GM23338 (cell line): ENCODE measurements at regions not wholly inside any gene's neighbourhood (a gene's known extent, or its start where the extent isn't known, plus 50 kb on each side); places are given as distances from the start of the nearest gene placed in this dataset.

ENCODE experiments used
- ATAC-seq: fragments of 200-7000 bp; cut with Tn5 transposase; 3 replicates; pipeline ENCODE4 v1.9.1; 2020
- DNase-seq: peaks from one replicate; pipeline ENCODE4 v3.0.0-alpha.2; 2015; ENCODE audit warnings: low spot score
- H2AFZ ChIP-seq: fragments of 200-600 bp; sonication (generic); 2 replicates; pipeline ENCODE4 v1.8.0; 2016; ENCODE audit warnings: antibody characterized with exemption, mild to moderate bottlenecking, moderate library complexity
- H3F3A ChIP-seq: fragments of 200-600 bp; sonication (generic); replicated peaks from 2 replicates; pipeline ENCODE4 v1.8.0; 2017; ENCODE audit warnings: antibody characterized with exemption, mixed run types, low read depth
- H3K27ac ChIP-seq: fragments of 200-600 bp; sonication (generic); 2 replicates; pipeline ENCODE4 v1.6.1; 2016; ENCODE audit warnings: low read depth
- H3K27me3 ChIP-seq: fragments of 200-600 bp; sonication (generic); 2 replicates; pipeline ENCODE4 v1.8.0; 2016; ENCODE audit warnings: mild to moderate bottlenecking, mixed run types, moderate library complexity; ENCODE audit not compliant: insufficient read depth
- H3K36me3 ChIP-seq: fragments of 200-600 bp; sonication (generic); 2 replicates; pipeline ENCODE4 v1.8.0; 2016; ENCODE audit warnings: mild to moderate bottlenecking; ENCODE audit not compliant: insufficient read depth
- H3K4me1 ChIP-seq: fragments of 200-600 bp; sonication (generic); 2 replicates; pipeline ENCODE4 v1.8.0; 2016; ENCODE audit warnings: mild to moderate bottlenecking, moderate library complexity; ENCODE audit not compliant: insufficient read depth
- H3K4me2 ChIP-seq: fragments of 200-600 bp; sonication (generic); 2 replicates; pipeline ENCODE4 v1.7.1; 2017; ENCODE audit warnings: mixed run types
- H3K4me3 ChIP-seq: fragments of 200-600 bp; sonication (generic); 2 replicates; pipeline ENCODE4 v1.6.1; 2016; ENCODE audit warnings: mixed run types
- H3K79me2 ChIP-seq: fragments of 200-600 bp; sonication (generic); replicated peaks from 2 replicates; pipeline ENCODE4 v1.8.0; 2017; ENCODE audit warnings: mild to moderate bottlenecking; ENCODE audit not compliant: insufficient read depth
- H3K9me2 ChIP-seq: fragments of 200-600 bp; sonication (generic); 2 replicates; pipeline ENCODE4 v1.8.0; 2017; ENCODE audit not compliant: insufficient read depth
- H4K20me1 ChIP-seq: fragments of 200-600 bp; sonication (generic); replicated peaks from 2 replicates; pipeline ENCODE4 v1.8.0; 2017; ENCODE audit warnings: mild to moderate bottlenecking; ENCODE audit not compliant: insufficient read depth
- H3K27ac Mint-ChIP-seq: 2 replicates; pipeline ENCODE4 v1.8.0; 2020; ENCODE audit warnings: inconsistent platforms, mild to moderate bottlenecking, moderate library complexity, mixed read lengths
- H3K27me3 Mint-ChIP-seq: 3 replicates; pipeline ENCODE4 v1.8.0; 2022; ENCODE audit warnings: low read depth, mild to moderate bottlenecking, moderate library complexity, mixed read lengths, inconsistent platforms; ENCODE audit not compliant: insufficient read depth, poor library complexity
- H3K36me3 Mint-ChIP-seq: 3 replicates; pipeline ENCODE4 v1.8.0; 2021; ENCODE audit warnings: low read depth, mild to moderate bottlenecking, inconsistent platforms, moderate library complexity, mixed read lengths
- H3K4me1 Mint-ChIP-seq: 3 replicates; pipeline ENCODE4 v1.8.0; 2020; ENCODE audit warnings: mild to moderate bottlenecking, inconsistent platforms, mixed read lengths
- H3K4me3 Mint-ChIP-seq: 3 replicates; pipeline ENCODE4 v1.8.0; 2021; ENCODE audit warnings: moderate library complexity, mild to moderate bottlenecking, inconsistent platforms, mixed read lengths
- H3K9me3 Mint-ChIP-seq: 3 replicates; pipeline ENCODE4 v1.8.0; 2020; ENCODE audit warnings: moderate library complexity, mild to moderate bottlenecking, inconsistent platforms, mixed read lengths
- CREB1 ChIP-seq: fragments of 250-450 bp; sonication (Bioruptor Pico); IDR thresholded peaks from 2 replicates; pipeline ENCODE4 v1.5.0; 2020; ENCODE audit warnings: low read depth, mild to moderate bottlenecking, moderate library complexity
- EZH2 ChIP-seq: fragments of 200-600 bp; sonication (generic); IDR thresholded peaks from one replicate; pipeline ENCODE4 v1.8.0; 2017; ENCODE audit warnings: antibody characterized with exemption, mild to moderate bottlenecking, low read depth; ENCODE audit not compliant: unreplicated experiment
- EZH2phosphoT487 ChIP-seq: fragments of 200-600 bp; sonication (generic); IDR thresholded peaks from one replicate; pipeline ENCODE4 v1.8.1; 2018; ENCODE audit warnings: antibody characterized with exemption; ENCODE audit not compliant: unreplicated experiment
- JUNB ChIP-seq: IDR thresholded peaks from one replicate; pipeline ENCODE4 v1.6.1; 2016; ENCODE audit warnings: antibody characterized with exemption; ENCODE audit not compliant: unreplicated experiment
- ZNF331 ChIP-seq: fragments of 250-450 bp; sonication (Bioruptor Pico); IDR thresholded peaks from 2 replicates; pipeline ENCODE4 v1.5.0; 2020; ENCODE audit warnings: low read depth, mild to moderate bottlenecking, moderate library complexity
- TF ChIP-seq, protein P1 (sequence below): fragments of 250-450 bp; sonication (Bioruptor Pico); IDR thresholded peaks from 2 replicates; pipeline ENCODE4 v1.5.0; 2020; ENCODE audit warnings: mild to moderate bottlenecking, moderate library complexity
- TF ChIP-seq, protein P2 (sequence below), 2 experiments: fragments of 200-600 bp in 1 of 2; sonication (generic) in 1 of 2; conservative IDR thresholded peaks; 2 replicates each; pipeline versions ENCODE4 v1.5.1 to v1.6.1; 2016 to 2017; ENCODE audit warnings: antibody characterized with exemption in 2 of 2, low read depth in 2 of 2, mild to moderate bottlenecking in 2 of 2, moderate library complexity in 1 of 2

DNA sequence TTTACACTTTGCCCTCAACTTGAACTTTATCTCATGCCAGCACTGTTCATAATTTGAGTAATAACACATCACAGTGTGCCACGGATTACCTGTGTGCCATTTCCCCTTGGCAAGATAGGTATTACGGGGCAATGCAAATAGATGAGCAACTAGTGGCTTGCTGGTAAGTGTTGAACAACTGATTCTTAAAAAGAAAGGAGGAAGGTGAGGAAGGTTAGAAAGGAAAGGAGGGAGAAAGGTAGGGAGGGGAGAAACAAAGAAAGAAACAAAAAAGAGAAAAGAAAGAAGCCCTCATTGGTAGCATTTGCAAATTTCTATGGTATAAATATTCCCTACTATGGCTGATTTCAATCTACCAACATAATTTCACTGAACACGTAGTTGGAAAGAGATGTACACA lies 118.2 kb upstream of the OLIG2 start (continued):
- TF ChIP-seq, protein P1, sequence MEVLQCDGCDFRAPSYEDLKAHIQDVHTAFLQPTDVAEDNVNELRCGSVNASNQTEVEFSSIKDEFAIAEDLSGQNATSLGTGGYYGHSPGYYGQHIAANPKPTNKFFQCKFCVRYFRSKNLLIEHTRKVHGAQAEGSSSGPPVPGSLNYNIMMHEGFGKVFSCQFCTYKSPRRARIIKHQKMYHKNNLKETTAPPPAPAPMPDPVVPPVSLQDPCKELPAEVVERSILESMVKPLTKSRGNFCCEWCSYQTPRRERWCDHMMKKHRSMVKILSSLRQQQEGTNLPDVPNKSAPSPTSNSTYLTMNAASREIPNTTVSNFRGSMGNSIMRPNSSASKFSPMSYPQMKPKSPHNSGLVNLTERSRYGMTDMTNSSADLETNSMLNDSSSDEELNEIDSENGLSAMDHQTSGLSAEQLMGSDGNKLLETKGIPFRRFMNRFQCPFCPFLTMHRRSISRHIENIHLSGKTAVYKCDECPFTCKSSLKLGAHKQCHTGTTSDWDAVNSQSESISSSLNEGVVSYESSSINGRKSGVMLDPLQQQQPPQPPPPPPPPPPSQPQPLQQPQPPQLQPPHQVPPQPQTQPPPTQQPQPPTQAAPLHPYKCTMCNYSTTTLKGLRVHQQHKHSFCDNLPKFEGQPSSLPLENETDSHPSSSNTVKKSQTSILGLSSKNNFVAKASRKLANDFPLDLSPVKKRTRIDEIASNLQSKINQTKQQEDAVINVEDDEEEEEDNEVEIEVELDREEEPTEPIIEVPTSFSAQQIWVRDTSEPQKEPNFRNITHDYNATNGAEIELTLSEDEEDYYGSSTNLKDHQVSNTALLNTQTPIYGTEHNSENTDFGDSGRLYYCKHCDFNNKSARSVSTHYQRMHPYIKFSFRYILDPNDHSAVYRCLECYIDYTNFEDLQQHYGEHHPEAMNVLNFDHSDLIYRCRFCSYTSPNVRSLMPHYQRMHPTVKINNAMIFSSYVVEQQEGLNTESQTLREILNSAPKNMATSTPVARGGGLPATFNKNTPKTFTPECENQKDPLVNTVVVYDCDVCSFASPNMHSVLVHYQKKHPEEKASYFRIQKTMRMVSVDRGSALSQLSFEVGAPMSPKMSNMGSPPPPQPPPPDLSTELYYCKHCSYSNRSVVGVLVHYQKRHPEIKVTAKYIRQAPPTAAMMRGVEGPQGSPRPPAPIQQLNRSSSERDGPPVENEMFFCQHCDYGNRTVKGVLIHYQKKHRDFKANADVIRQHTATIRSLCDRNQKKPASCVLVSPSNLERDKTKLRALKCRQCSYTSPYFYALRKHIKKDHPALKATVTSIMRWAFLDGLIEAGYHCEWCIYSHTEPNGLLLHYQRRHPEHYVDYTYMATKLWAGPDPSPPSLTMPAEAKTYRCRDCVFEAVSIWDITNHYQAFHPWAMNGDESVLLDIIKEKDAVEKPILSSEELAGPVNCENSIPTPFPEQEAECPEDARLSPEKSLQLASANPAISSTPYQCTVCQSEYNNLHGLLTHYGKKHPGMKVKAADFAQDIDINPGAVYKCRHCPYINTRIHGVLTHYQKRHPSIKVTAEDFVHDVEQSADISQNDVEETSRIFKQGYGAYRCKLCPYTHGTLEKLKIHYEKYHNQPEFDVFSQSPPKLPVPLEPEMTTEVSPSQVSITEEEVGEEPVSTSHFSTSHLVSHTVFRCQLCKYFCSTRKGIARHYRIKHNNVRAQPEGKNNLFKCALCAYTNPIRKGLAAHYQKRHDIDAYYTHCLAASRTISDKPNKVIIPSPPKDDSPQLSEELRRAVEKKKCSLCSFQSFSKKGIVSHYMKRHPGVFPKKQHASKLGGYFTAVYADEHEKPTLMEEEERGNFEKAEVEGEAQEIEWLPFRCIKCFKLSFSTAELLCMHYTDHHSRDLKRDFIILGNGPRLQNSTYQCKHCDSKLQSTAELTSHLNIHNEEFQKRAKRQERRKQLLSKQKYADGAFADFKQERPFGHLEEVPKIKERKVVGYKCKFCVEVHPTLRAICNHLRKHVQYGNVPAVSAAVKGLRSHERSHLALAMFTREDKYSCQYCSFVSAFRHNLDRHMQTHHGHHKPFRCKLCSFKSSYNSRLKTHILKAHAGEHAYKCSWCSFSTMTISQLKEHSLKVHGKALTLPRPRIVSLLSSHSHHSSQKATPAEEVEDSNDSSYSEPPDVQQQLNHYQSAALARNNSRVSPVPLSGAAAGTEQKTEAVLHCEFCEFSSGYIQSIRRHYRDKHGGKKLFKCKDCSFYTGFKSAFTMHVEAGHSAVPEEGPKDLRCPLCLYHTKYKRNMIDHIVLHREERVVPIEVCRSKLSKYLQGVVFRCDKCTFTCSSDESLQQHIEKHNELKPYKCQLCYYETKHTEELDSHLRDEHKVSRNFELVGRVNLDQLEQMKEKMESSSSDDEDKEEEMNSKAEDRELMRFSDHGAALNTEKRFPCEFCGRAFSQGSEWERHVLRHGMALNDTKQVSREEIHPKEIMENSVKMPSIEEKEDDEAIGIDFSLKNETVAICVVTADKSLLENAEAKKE: no peak
- no peak for TF ChIP-seq JUNB
- TF ChIP-seq EZH2: no peak

DNA sequence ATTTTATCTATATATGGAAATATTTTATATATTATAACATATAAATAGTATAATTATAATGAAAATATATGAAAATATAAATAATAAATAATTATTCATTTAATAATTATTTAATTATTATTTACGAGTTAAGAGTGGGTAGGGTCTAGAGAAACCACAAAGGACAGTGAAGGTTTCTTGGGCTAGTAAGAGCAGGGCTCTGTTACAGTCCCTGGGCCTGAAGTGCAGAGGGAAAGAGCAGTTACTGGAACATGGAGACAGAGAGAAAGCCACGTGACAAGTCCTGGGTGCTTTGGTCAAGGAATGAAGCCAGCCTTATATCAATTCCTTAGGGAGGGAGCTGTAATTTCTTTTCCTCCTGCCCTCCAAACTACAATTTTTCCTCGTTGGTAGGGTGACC lies 117.2 kb upstream of the OLIG2 start:
- DNase-seq (no peak), ATAC-seq (no peak)
- Histone ChIP-seq H3K9me2 (no peaks in the 10 kb centered on the region), H3F3A (no peaks in the 10 kb centered on the region), H3K36me3 (no peaks in the 10 kb centered on the region), H3K4me2 (no peak overlapping the region), H3K4me3 (no peak overlapping the region), H3K4me1 (no peaks in the 10 kb centered on the region), H4K20me1 (no peaks in the 10 kb centered on the region), H3K27me3 (no peaks in the 10 kb centered on the region), H3K27ac (no peak overlapping the region), H2AFZ (peak overlapping the region; percentile 38; the same call in 1 of the 2 replicates), H3K79me2 (no peaks in the 10 kb centered on the region)
- no peaks in the 10 kb centered on the region for H3K9me3 Mint-ChIP-seq
- H3K4me1 Mint-ChIP-seq: no peaks in the 10 kb centered on the region
- no peak overlapping the region for H3K4me3 Mint-ChIP-seq
- H3K36me3 Mint-ChIP-seq: no peaks in the 10 kb centered on the region
- H3K27ac Mint-ChIP-seq: no peak overlapping the region
- no peaks in the 10 kb centered on the region for H3K27me3 Mint-ChIP-seq
- no peak for TF ChIP-seq ZNF331 (CRISPR knock-in tag)
- TF ChIP-seq, protein P2, sequence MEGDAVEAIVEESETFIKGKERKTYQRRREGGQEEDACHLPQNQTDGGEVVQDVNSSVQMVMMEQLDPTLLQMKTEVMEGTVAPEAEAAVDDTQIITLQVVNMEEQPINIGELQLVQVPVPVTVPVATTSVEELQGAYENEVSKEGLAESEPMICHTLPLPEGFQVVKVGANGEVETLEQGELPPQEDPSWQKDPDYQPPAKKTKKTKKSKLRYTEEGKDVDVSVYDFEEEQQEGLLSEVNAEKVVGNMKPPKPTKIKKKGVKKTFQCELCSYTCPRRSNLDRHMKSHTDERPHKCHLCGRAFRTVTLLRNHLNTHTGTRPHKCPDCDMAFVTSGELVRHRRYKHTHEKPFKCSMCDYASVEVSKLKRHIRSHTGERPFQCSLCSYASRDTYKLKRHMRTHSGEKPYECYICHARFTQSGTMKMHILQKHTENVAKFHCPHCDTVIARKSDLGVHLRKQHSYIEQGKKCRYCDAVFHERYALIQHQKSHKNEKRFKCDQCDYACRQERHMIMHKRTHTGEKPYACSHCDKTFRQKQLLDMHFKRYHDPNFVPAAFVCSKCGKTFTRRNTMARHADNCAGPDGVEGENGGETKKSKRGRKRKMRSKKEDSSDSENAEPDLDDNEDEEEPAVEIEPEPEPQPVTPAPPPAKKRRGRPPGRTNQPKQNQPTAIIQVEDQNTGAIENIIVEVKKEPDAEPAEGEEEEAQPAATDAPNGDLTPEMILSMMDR (conservative IDR thresholded peaks at IDR 0.05; ENCODE audit: low read depth in 2 of 2): no peak
- TF ChIP-seq CREB1 (CRISPR knock-in tag): no peak
- TF ChIP-seq, protein P1: no peak
- no peak for TF ChIP-seq EZH2phosphoT487
